Ovary (tissue), 7 donors: ENCODE measurements at regions not wholly inside any gene's neighbourhood (a gene's known extent, or its start where the extent isn't known, plus 50 kb on each side); places are given as distances from the start of the nearest gene placed in this dataset.

Source experiments
- DNase-seq, 5 donors: peaks; one replicate each; pipeline ENCODE4 v3.0.0-alpha.2; 2019 to 2020
- H3K27ac ChIP-seq, 2 donors: fragments of 200-600 bp; one replicate each; pipeline versions ENCODE4 v1.5.1 to v1.8.0; 2019 to 2022
- H3K27me3 ChIP-seq: fragments of 200-600 bp; one replicate; pipeline ENCODE4 v1.8.0; 2022
- H3K36me3 ChIP-seq: fragments of 200-600 bp; sonication (generic); one replicate; pipeline ENCODE4 v1.5.1; 2019
- H3K4me1 ChIP-seq: one replicate; pipeline ENCODE4 v1.8.1; 2013; ENCODE audit warnings: mild to moderate bottlenecking, moderate library complexity; ENCODE audit not compliant: insufficient read depth
- H3K4me3 ChIP-seq: fragments of 200-600 bp; sonication (generic); one replicate; pipeline ENCODE4 v1.5.1; 2017
- H3K9me3 ChIP-seq, 2 donors: fragments of 200-600 bp in 1 of 2; sonication (generic) in 1 of 2; one replicate each; pipeline versions ENCODE4 v1.5.1 to v1.8.1; 2013 to 2019; ENCODE audit warnings: mild to moderate bottlenecking in 1 of 2, moderate library complexity in 1 of 2
- EP300 ChIP-seq: sonication (generic); formaldehyde crosslinking; IDR thresholded peaks from one replicate; pipeline ENCODE4 v1.6.1; 2017; ENCODE audit warnings: antibody characterized with exemption
- POLR2A ChIP-seq: fragments of 450-650 bp; IDR thresholded peaks from one replicate; pipeline ENCODE4 v1.6.1; 2017; ENCODE audit warnings: antibody characterized with exemption, mild to moderate bottlenecking, moderate library complexity
- WGBS, 3 donors: extraction: QIAGEN DNeasy Blood & Tissue Kit in 1 of 3; methylation state at CpG; one replicate each; pipeline versions ENCODE4 v1.1.5 to v1.1.7; 2013 to 2017; 5-methylcytosine and 5-hydroxymethylcytosine counted together
- intact Hi-C, 4 donors: fragments of 100-400 bp; cut with DNase I; formaldehyde crosslinking; loops; one replicate each; pipeline versions ENCODE4 v1.11.0 to v1.15.1; 2022 to 2023
- TF ChIP-seq, protein P1 (sequence below), 3 donors: fragments of 450-650 bp in 2 of 3; fragments of 200-600 bp in 1 of 3; IDR thresholded peaks; one replicate each; pipeline versions ENCODE4 v1.5.1 to v1.8.0; 2016 to 2022; ENCODE audit warnings: antibody characterized with exemption in 3 of 3, mild to moderate bottlenecking in 1 of 3
- donor health status: DM: no; HTN: no; CAD: no; lungs with moderate emphysema.
- donor health status: DM: no; HTN: no; CAD: no.
- donor health status: Bipolar disorder and iron deficiency.
- donor health status: DM: no; HTN: no; CAD: no.
- donor health status: DM: yes; HTN: yes; CAD: no.

GRCh38 chr21:34243562-34243961, 120.2 kb upstream of the KCNE2 start:
- H3K27ac ChIP-seq: no peak overlapping the region
- no peaks in the 10 kb centered on the region for H3K9me3 ChIP-seq
- H3K36me3 ChIP-seq: no peaks in the 10 kb centered on the region
- TF ChIP-seq POLR2A: no peak
- no peak for TF ChIP-seq EP300
- TF ChIP-seq, protein P1, sequence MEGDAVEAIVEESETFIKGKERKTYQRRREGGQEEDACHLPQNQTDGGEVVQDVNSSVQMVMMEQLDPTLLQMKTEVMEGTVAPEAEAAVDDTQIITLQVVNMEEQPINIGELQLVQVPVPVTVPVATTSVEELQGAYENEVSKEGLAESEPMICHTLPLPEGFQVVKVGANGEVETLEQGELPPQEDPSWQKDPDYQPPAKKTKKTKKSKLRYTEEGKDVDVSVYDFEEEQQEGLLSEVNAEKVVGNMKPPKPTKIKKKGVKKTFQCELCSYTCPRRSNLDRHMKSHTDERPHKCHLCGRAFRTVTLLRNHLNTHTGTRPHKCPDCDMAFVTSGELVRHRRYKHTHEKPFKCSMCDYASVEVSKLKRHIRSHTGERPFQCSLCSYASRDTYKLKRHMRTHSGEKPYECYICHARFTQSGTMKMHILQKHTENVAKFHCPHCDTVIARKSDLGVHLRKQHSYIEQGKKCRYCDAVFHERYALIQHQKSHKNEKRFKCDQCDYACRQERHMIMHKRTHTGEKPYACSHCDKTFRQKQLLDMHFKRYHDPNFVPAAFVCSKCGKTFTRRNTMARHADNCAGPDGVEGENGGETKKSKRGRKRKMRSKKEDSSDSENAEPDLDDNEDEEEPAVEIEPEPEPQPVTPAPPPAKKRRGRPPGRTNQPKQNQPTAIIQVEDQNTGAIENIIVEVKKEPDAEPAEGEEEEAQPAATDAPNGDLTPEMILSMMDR (IDR thresholded peaks at IDR 0.05): no peak
- intact Hi-C loops: no loop called here
- WGBS, 3 donors: 88 to 95% (median 92%) methylated on average over 1 of the region's 1 CpG
- H3K4me1 ChIP-seq: no peaks in the 10 kb centered on the region
- no peak for DNase-seq
- H3K27me3 ChIP-seq: no peaks in the 10 kb centered on the region
- no peak overlapping the region for H3K4me3 ChIP-seq

DNA sequence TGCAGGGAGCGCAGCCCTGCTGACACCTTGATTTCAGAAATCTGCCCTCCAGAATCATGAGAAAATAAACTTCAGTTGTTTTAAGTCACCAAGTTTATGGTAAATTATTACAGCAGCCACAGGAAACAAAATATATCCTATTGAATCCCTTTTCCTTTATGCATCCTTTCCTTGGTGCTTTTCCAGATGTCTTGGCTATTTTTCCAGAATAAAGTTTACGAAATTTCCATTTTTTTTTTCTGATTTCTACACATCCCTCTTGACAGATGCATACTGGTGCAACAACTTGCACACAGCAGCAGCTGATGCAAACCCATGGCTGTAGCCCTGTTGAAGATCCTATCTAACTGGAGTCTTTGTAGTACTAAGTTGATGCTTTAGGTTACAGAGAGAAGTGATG, 111.1 kb upstream of the KCNE2 start:
- intact Hi-C loops: no loop called here
- no peak for DNase-seq
- no peaks in the 10 kb centered on the region for H3K4me1 ChIP-seq
- 88 to 91% (median 90%) methylated on average over 2 of the region's 2 CpGs for WGBS, 3 donors
- no peak overlapping the region for H3K27ac ChIP-seq
- peaks cover 0 to 7% of the 10 kb centered on the region in 2 donors for H3K9me3 ChIP-seq
- H3K36me3 ChIP-seq: no peaks in the 10 kb centered on the region
- TF ChIP-seq POLR2A: no peak
- TF ChIP-seq, protein P1 (IDR thresholded peaks at IDR 0.05): no peak
- no peak for TF ChIP-seq EP300
- H3K27me3 ChIP-seq: no peaks in the 10 kb centered on the region
- no peak overlapping the region for H3K4me3 ChIP-seq

GRCh38 chr21:34255073-34255472, 108.7 kb upstream of the KCNE2 start:
- no peak for DNase-seq
- no peak for TF ChIP-seq EP300
- TF ChIP-seq, protein P1 (IDR thresholded peaks at IDR 0.05): no peak
- no peak for TF ChIP-seq POLR2A
- Histone ChIP-seq H3K9me3 (peaks cover 0 to 7% of the 10 kb centered on the region in 2 donors), H3K27ac (no peak overlapping the region), H3K36me3 (no peaks in the 10 kb centered on the region), H3K4me3 (no peak overlapping the region), H3K27me3 (no peaks in the 10 kb centered on the region), H3K4me1 (no peaks in the 10 kb centered on the region)
- 84 to 86% (median 86%) methylated on average over 1 of the region's 1 CpG for WGBS, 3 donors
- intact Hi-C loops: no loop called here

GRCh38 chr21:34260277-34261008, 103.4 kb upstream of the KCNE2 start:
- DNase-seq: no peak
- Histone ChIP-seq H3K27me3 (no peaks in the 10 kb centered on the region), H3K4me1 (no peaks in the 10 kb centered on the region), H3K4me3 (no peak overlapping the region), H3K27ac (no peak overlapping the region), H3K36me3 (no peaks in the 10 kb centered on the region), H3K9me3 (peaks cover 0 to 1% of the 10 kb centered on the region in 2 donors)
- TF ChIP-seq, protein P1 (IDR thresholded peaks at IDR 0.05): no peak
- TF ChIP-seq EP300 (no peak), POLR2A (no peak)
- intact Hi-C loops: no loop called here
- 61 to 70% (median 66%) methylated on average over 4 of the region's 4 CpGs for WGBS, 3 donors
